A673 (cell line): ENCODE measurements at regions not wholly inside any gene's neighbourhood (a gene's known extent, or its start where the extent isn't known, plus 50 kb on each side); places are given as distances from the start of the nearest gene placed in this dataset.

Experiments used
- CTCF ChIP-seq: fragments of 300-800, 200-600 bp; sonication (generic); conservative IDR thresholded peaks from 2 replicates; pipeline ENCODE4 v1.5.1; 2017; ENCODE audit warnings: low read depth, mild to moderate bottlenecking, antibody characterized with exemption, low read length, moderate library complexity, mixed read lengths
- EZH2 ChIP-seq: fragments of 200-600 bp; sonication (generic); IDR thresholded peaks from 2 replicates; pipeline ENCODE4 v1.6.1; 2017; ENCODE audit warnings: borderline replicate concordance, low read depth, mild to moderate bottlenecking, mixed read lengths, antibody characterized with exemption, low read length; ENCODE audit not compliant: poor library complexity, severe bottlenecking

GRCh38 chr7:31260851-31261250 lies 79.7 kb downstream of the NEUROD6 start:
- no peak for TF ChIP-seq CTCF
- no peak for TF ChIP-seq EZH2
